Neural cell (in vitro differentiated cells): ENCODE measurements at regions not wholly inside any gene's neighbourhood (a gene's known extent, or its start where the extent isn't known, plus 50 kb on each side); places are given as distances from the start of the nearest gene placed in this dataset.

Experiments
- H2AFZ ChIP-seq: fragments of 200-600, 300-800 bp; sonication (generic), shearing (Covaris generic); 2 replicates; pipeline ENCODE4 v1.6.0; 2014; ENCODE audit warnings: low read depth, mild to moderate bottlenecking, antibody characterized with exemption, low read length, moderate library complexity
- H3F3A ChIP-seq: fragments of 200-600 bp; shearing (Covaris generic); 2 replicates; pipeline ENCODE4 v1.6.1; 2016; ENCODE audit warnings: mild to moderate bottlenecking, moderate library complexity, mixed read lengths, antibody characterized with exemption, low read length; ENCODE audit not compliant: insufficient read depth, poor library complexity, severe bottlenecking
- H3K27ac ChIP-seq: fragments of 200-600, 300-800 bp; sonication (generic), shearing (Covaris generic); 2 replicates; pipeline ENCODE4 v1.5.1; 2014; ENCODE audit warnings: mild to moderate bottlenecking, low read length, moderate library complexity
- H3K27me3 ChIP-seq: fragments of 300-800, 200-600 bp; sonication (generic), shearing (Covaris generic); 2 replicates; pipeline ENCODE4 v1.6.0; 2014; ENCODE audit warnings: mild to moderate bottlenecking, low read depth, low read length, moderate library complexity; ENCODE audit not compliant: insufficient read depth
- H3K36me3 ChIP-seq: fragments of 300-800, 200-600 bp; sonication (generic), shearing (Covaris generic); 2 replicates; pipeline ENCODE4 v1.5.1; 2014; ENCODE audit warnings: mild to moderate bottlenecking, antibody characterized with exemption, low read length, moderate library complexity; ENCODE audit not compliant: insufficient read depth
- H3K4me2 ChIP-seq: fragments of 300-800, 200-600 bp; sonication (generic), shearing (Covaris generic); 2 replicates; pipeline ENCODE4 v1.6.0; 2014; ENCODE audit warnings: mild to moderate bottlenecking, low read length
- H3K4me3 ChIP-seq: fragments of 300-800, 200-600 bp; sonication (generic), shearing (Covaris generic); 2 replicates; pipeline ENCODE4 v1.5.1; 2014; ENCODE audit warnings: mild to moderate bottlenecking, low read length, moderate library complexity
- H3K79me2 ChIP-seq: fragments of 200-600 bp; shearing (Covaris generic); replicated peaks from 2 replicates; pipeline ENCODE4 v1.6.0; 2014; ENCODE audit warnings: mild to moderate bottlenecking, low read length, moderate library complexity; ENCODE audit not compliant: insufficient read depth
- H3K9ac ChIP-seq: fragments of 300-800, 200-600 bp; sonication (generic), shearing (Covaris generic); 2 replicates; pipeline ENCODE4 v1.6.1; 2016; ENCODE audit warnings: mild to moderate bottlenecking, low read length, mixed read lengths
- H3K9me2 ChIP-seq: fragments of 200-600 bp; shearing (Covaris generic); 2 replicates; pipeline ENCODE4 v1.6.1; 2016; ENCODE audit warnings: mild to moderate bottlenecking, low read length, mixed read lengths; ENCODE audit not compliant: insufficient read depth
- H3K9me3 ChIP-seq: fragments of 200-600, 300-800 bp; sonication (generic), shearing (Covaris generic); 2 replicates; pipeline ENCODE4 v1.6.1; 2016; ENCODE audit warnings: mild to moderate bottlenecking, mixed run types, low read length, moderate library complexity, mixed read lengths
- H4K20me1 ChIP-seq: fragments of 200-600 bp; shearing (Covaris generic); 2 replicates; pipeline ENCODE4 v1.6.1; 2016; ENCODE audit warnings: mild to moderate bottlenecking, mixed run types; ENCODE audit not compliant: insufficient read depth
- EP300 ChIP-seq: fragments of 450-650 bp; conservative IDR thresholded peaks from 2 replicates; pipeline ENCODE4 v1.6.1; 2014; ENCODE audit warnings: antibody characterized with exemption, mild to moderate bottlenecking, moderate library complexity; ENCODE audit not compliant: poor library complexity, severe bottlenecking
- EZH2 ChIP-seq: fragments of 200-600, 300-800 bp; shearing (Covaris generic), sonication (generic); IDR thresholded peaks from 2 replicates; pipeline ENCODE4 v1.6.1; 2014; ENCODE audit warnings: antibody characterized with exemption, low read length, borderline replicate concordance, mild to moderate bottlenecking; ENCODE audit not compliant: insufficient read depth, poor library complexity, severe bottlenecking
- MXI1 ChIP-seq: fragments of 450-650 bp; conservative IDR thresholded peaks from 2 replicates; pipeline ENCODE4 v1.6.1; 2014; ENCODE audit warnings: antibody characterized with exemption, mild to moderate bottlenecking; ENCODE audit not compliant: poor library complexity, severe bottlenecking
- POLR2AphosphoS5 ChIP-seq: IDR thresholded peaks from 2 replicates; pipeline ENCODE4 v1.6.1; 2012
- RAD21 ChIP-seq: fragments of 450-650 bp; conservative IDR thresholded peaks from 2 replicates; pipeline ENCODE4 v1.6.1; 2014; ENCODE audit warnings: antibody characterized with exemption, mild to moderate bottlenecking, moderate library complexity
- SMC3 ChIP-seq: fragments of 450-650 bp; conservative IDR thresholded peaks from 2 replicates; pipeline ENCODE4 v1.6.1; 2014; ENCODE audit warnings: antibody characterized with exemption, mild to moderate bottlenecking, moderate library complexity; ENCODE audit not compliant: poor library complexity
- TAF1 ChIP-seq: IDR thresholded peaks from 2 replicates; pipeline ENCODE4 v1.6.1; 2012; ENCODE audit warnings: low read depth
- TF ChIP-seq, protein P1 (sequence below): IDR thresholded peaks from 2 replicates; pipeline ENCODE4 v1.6.1; 2012; ENCODE audit warnings: borderline replicate concordance
- TF ChIP-seq, protein P2 (sequence below): fragments of 450-650 bp; IDR thresholded peaks from 2 replicates; pipeline ENCODE4 v1.5.1; 2014; ENCODE audit warnings: antibody characterized with exemption, mild to moderate bottlenecking, moderate library complexity; ENCODE audit not compliant: poor library complexity, severe bottlenecking

DNA sequence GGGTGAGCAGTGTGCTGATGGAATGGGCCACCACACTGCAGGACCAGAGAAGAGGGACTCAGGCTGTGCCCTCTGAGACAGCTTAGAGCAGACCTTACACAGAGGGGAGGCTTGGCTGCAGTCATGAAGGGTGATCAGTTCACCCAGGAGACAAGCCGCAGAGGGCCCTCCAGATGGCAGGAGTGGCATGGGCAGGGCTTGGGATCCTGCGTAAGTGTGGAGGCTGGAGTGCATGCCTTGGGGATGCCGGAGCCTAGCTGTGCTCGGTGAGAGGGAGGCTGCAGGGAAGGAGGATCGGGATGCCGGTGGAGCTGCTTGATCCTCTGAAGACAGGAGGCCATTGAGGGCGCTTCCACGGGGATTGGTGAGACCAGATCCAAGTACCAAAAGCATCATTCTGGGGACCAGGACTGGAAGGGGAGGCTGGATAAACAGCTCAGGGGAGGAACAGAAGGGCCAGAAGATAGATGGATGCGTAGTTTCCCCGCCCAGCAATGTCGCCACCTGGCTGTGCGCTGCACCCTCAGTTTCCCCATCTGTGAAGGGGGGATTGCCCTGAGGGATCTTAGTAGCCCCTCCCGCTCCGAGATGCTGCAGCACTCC lies 163.4 kb downstream of the INHBB start:
- no peak overlapping the region for H3K4me2 ChIP-seq

DNA sequence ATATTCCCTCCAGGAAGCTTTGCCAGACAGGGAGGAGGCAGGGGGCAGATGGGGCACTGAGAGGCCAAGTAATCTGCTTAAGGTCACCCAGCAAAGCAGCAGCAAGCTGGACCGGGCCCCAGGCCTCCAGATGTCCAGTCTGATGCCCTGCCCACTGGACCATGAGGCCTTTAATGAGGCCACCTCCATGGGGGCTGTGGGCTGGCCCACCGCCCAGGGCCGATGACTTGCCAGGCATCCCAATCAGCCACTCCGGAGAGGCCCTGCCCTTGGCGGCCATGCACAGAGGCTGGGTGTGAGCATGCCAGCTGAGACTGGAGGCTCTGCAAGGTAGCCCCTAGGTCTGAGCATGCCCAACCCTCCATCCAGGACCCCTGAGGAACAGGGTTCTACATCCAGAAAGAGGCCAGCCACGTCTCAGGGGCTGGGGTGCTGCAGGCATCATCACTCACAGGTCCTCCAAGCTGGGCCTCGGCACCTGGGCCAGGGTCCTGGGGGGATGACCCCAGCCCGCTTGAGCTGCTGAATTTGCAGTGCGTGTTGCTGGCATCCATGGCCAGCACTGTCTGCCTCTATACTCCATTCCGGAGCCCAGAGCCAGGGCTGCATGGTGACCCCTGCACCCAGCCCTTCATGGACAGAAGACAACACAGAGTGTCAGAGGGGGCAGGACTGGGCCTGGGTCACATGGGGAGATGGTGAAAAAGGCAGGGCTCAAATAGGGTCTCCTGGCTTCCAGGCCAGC lies 164.2 kb downstream of the INHBB start:
- Histone ChIP-seq H2AFZ (no peak overlapping the region), H3K4me2 (no peak overlapping the region), H3K36me3 (no peaks in the 10 kb centered on the region), H4K20me1 (no peaks in the 10 kb centered on the region), H3K27ac (no peak overlapping the region), H3K79me2 (no peaks in the 10 kb centered on the region), H3K4me3 (no peak overlapping the region), H3K9me2 (no peaks in the 10 kb centered on the region), H3K9ac (no peak overlapping the region), H3F3A (no peaks in the 10 kb centered on the region), H3K27me3 (no peaks in the 10 kb centered on the region), H3K9me3 (no peaks in the 10 kb centered on the region)
- TF ChIP-seq RAD21: no peak
- no peak for TF ChIP-seq SMC3
- TF ChIP-seq TAF1: no peak
- no peak for TF ChIP-seq MXI1
- TF ChIP-seq EZH2: no peak
- TF ChIP-seq, protein P1, sequence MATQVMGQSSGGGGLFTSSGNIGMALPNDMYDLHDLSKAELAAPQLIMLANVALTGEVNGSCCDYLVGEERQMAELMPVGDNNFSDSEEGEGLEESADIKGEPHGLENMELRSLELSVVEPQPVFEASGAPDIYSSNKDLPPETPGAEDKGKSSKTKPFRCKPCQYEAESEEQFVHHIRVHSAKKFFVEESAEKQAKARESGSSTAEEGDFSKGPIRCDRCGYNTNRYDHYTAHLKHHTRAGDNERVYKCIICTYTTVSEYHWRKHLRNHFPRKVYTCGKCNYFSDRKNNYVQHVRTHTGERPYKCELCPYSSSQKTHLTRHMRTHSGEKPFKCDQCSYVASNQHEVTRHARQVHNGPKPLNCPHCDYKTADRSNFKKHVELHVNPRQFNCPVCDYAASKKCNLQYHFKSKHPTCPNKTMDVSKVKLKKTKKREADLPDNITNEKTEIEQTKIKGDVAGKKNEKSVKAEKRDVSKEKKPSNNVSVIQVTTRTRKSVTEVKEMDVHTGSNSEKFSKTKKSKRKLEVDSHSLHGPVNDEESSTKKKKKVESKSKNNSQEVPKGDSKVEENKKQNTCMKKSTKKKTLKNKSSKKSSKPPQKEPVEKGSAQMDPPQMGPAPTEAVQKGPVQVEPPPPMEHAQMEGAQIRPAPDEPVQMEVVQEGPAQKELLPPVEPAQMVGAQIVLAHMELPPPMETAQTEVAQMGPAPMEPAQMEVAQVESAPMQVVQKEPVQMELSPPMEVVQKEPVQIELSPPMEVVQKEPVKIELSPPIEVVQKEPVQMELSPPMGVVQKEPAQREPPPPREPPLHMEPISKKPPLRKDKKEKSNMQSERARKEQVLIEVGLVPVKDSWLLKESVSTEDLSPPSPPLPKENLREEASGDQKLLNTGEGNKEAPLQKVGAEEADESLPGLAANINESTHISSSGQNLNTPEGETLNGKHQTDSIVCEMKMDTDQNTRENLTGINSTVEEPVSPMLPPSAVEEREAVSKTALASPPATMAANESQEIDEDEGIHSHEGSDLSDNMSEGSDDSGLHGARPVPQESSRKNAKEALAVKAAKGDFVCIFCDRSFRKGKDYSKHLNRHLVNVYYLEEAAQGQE: no peak
- TF ChIP-seq EP300: no peak
- no peak for TF ChIP-seq POLR2AphosphoS5
- TF ChIP-seq, protein P2, sequence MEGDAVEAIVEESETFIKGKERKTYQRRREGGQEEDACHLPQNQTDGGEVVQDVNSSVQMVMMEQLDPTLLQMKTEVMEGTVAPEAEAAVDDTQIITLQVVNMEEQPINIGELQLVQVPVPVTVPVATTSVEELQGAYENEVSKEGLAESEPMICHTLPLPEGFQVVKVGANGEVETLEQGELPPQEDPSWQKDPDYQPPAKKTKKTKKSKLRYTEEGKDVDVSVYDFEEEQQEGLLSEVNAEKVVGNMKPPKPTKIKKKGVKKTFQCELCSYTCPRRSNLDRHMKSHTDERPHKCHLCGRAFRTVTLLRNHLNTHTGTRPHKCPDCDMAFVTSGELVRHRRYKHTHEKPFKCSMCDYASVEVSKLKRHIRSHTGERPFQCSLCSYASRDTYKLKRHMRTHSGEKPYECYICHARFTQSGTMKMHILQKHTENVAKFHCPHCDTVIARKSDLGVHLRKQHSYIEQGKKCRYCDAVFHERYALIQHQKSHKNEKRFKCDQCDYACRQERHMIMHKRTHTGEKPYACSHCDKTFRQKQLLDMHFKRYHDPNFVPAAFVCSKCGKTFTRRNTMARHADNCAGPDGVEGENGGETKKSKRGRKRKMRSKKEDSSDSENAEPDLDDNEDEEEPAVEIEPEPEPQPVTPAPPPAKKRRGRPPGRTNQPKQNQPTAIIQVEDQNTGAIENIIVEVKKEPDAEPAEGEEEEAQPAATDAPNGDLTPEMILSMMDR: no peak

More for the DNA sequence above, 163.4 kb downstream of the INHBB start:
- TF ChIP-seq EP300 (no peak), RAD21 (no peak), SMC3 (no peak)
- TF ChIP-seq, protein P2: no peak
- no peak overlapping the region for H3K4me3 ChIP-seq
- no peak overlapping the region for H3K9ac ChIP-seq
- no peaks in the 10 kb centered on the region for H3K9me2 ChIP-seq
- no peak overlapping the region for H2AFZ ChIP-seq
- no peaks in the 10 kb centered on the region for H4K20me1 ChIP-seq
- H3K27ac ChIP-seq: no peak overlapping the region
- no peaks in the 10 kb centered on the region for H3K79me2 ChIP-seq
- no peaks in the 10 kb centered on the region for H3K27me3 ChIP-seq
- H3K9me3 ChIP-seq: no peaks in the 10 kb centered on the region
- no peaks in the 10 kb centered on the region for H3K36me3 ChIP-seq
- no peaks in the 10 kb centered on the region for H3F3A ChIP-seq
